ENCODE measurements at regions not wholly inside any gene's neighbourhood (a gene's known extent, or its start where the extent isn't known, plus 50 kb on each side); places are given as distances from the start of the nearest gene placed in this dataset.

DNA sequence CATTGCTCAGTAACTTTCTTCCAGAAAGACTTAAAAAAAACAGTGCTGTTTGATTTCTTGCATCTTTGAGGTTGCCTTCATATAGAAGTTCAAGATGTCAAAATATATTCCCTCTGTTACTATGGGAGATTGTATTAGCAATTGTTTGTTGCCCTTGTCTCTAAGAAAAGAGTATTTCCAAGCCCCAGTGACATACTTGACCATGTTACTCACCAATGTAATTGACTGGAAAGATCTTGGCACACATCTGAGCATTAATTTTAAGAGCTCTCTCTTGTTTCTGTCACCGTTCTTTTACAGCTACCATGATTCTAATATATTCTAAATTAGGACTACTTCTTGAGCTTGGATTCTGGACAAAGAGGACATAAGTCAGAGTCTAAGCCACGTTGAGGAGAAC lies 902.7 kb upstream of the EPHA5 start:
- TF ChIP-seq, protein P1, sequence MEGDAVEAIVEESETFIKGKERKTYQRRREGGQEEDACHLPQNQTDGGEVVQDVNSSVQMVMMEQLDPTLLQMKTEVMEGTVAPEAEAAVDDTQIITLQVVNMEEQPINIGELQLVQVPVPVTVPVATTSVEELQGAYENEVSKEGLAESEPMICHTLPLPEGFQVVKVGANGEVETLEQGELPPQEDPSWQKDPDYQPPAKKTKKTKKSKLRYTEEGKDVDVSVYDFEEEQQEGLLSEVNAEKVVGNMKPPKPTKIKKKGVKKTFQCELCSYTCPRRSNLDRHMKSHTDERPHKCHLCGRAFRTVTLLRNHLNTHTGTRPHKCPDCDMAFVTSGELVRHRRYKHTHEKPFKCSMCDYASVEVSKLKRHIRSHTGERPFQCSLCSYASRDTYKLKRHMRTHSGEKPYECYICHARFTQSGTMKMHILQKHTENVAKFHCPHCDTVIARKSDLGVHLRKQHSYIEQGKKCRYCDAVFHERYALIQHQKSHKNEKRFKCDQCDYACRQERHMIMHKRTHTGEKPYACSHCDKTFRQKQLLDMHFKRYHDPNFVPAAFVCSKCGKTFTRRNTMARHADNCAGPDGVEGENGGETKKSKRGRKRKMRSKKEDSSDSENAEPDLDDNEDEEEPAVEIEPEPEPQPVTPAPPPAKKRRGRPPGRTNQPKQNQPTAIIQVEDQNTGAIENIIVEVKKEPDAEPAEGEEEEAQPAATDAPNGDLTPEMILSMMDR (IDR thresholded peaks at IDR 0.05; ENCODE audit: insufficient read depth, low read length): no peak
- TF ChIP-seq POLR2AphosphoS5 (IDR thresholded peaks at IDR 0.05; ENCODE audit: low read depth) (no peak), REST (IDR thresholded peaks at IDR 0.05; ENCODE audit: insufficient replicate concordance, low read depth) (no peak)

Data from HL-60 (cell line).